GM12891 (cell line): ENCODE measurements at regions not wholly inside any gene's neighbourhood (a gene's known extent, or its start where the extent isn't known, plus 50 kb on each side); places are given as distances from the start of the nearest gene placed in this dataset.

Experiments
- POLR2A ChIP-seq: IDR thresholded peaks from 2 replicates; pipeline ENCODE4 v1.6.1; 2011; ENCODE audit warnings: low read depth, low read length, control low read depth
- TAF1 ChIP-seq: IDR thresholded peaks from 2 replicates; pipeline ENCODE4 v1.6.1; 2011; ENCODE audit warnings: low read depth, low read length, control low read depth

DNA sequence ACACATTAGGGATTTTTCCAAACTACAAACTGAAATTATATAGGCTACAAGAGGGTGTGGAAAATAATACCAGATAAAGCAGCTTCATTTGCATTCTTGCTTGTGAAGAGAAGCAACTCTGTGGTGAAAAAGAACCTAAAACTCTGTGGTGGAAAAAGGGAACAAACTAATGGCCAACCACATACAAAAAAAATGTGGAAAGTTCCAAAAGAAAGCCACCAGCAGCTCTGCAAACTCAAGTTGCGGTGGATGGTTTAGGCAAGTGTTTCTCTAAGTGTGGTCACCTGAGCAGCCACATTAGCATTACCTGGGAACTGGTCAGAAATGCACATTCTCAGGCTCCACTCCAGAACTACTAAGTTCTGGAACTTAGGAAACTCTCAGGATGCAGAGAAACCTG, 586.4 kb downstream of the ACTL7B start:
- TF ChIP-seq POLR2A (no peak), TAF1 (no peak)
